Urinary bladder (tissue), 3 donors: ENCODE measurements at regions not wholly inside any gene's neighbourhood (a gene's known extent, or its start where the extent isn't known, plus 50 kb on each side); places are given as distances from the start of the nearest gene placed in this dataset.
"Not testable (repeated sequence)": the region's sequence is repeated elsewhere in the genome, so short reads cannot be mapped to it uniquely, and the experiment has no call there.

Source experiments
- DNase-seq: peaks from one replicate; pipeline ENCODE4 v3.0.0-alpha.2; 2015; ENCODE audit errors: extremely low spot score
- H3K27ac ChIP-seq: one replicate; pipeline ENCODE4 v1.5.1; 2013; ENCODE audit warnings: low read depth, mild to moderate bottlenecking, moderate library complexity
- H3K36me3 ChIP-seq: one replicate; pipeline ENCODE4 v1.6.1; 2013; ENCODE audit warnings: mild to moderate bottlenecking, moderate library complexity; ENCODE audit not compliant: insufficient read depth
- H3K4me1 ChIP-seq: one replicate; pipeline ENCODE4 v1.6.1; 2013; ENCODE audit warnings: mild to moderate bottlenecking, moderate library complexity; ENCODE audit not compliant: insufficient read depth
- H3K4me3 ChIP-seq: one replicate; pipeline ENCODE4 v1.5.1; 2013; ENCODE audit warnings: low read depth, low read length
- WGBS: extraction: QIAGEN DNeasy Blood & Tissue Kit; methylation state at CpG from one replicate; pipeline ENCODE4 v1.1.7; 2013; 5-methylcytosine and 5-hydroxymethylcytosine counted together
- donor health status: healthy with polysubstance abuse.
- donor health status: healthy.

DNA sequence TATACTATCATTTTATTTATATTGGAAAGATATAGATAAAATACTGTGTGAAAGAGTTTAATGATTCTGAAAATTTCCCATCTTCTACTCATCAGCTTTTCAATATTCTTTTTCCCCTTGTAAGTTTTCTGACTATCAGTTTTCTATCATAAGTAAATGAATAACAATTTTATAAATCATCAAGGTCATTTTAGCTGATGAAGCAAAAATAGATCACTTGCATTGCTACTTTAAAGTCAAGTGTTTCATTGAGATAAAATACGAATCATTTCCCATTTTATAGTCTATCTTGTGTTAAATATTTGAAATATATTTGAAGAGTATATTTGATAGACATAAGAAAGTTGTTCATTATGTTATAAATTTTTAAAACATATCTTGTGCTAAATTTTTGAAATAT is 811.0 kb upstream of the GALNTL6 start:
- Histone ChIP-seq H3K36me3 (no peaks in the 10 kb centered on the region), H3K4me1 (no peaks in the 10 kb centered on the region), H3K27ac (no peak overlapping the region), H3K4me3 (no peak overlapping the region)
- no peak for DNase-seq
- 68% methylated on average over 1 of the region's 1 CpG for whole genome bisulfite sequencing

DNA sequence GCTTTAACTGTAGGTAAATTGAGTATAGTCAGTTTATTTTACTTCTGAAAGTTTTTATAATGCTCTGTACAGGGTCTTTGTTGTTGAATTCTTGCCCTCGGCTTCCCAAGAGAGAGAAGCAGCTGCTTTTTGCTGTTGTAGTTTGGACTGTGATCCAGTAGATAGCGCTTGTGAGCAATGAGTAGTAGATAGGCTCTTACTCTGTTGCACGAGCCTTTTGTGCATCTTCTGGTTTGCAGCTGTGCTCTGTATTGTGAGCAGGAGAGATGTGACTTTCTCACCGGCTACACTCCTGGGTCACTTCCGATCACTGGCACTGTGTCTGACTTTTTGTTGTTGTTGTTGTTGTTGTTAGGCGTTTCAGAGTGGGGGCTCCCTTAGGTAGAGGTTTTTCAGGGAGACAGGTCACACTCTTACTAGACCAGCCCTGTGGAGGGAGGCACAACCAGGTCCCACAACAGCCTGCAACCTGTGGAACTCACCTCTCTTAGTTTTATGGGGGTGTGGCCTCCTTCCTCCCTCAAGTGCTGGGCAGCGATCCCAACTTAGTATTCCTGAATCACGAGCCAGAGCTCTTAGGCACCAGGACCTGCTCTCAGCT is 822.1 kb upstream of the GALNTL6 start:
- Histone ChIP-seq H3K27ac (no peak overlapping the region), H3K36me3 (no peaks in the 10 kb centered on the region), H3K4me3 (no peak overlapping the region), H3K4me1 (no peaks in the 10 kb centered on the region)
- 48% methylated on average over 8 of the region's 8 CpGs for WGBS
- no peak for DNase-seq

DNA sequence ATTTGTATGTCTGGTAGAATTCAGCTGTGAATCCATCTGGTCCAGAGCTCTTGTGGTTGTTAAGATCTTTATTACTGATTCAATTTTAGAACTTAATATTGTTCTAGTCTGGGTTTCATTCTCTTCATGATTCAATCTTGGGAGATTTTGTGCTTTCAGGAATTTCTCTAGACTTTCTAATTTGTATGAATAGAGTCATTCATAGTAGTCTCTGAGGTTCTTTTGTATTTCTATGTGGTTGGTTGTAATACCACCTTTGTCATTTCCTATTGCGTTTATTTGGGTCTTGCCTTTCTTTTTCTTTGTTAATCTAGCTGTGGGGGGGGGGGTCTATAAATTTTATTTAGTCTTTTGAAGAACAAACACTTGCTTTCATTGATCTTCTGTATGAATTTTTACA is 824.8 kb upstream of the GALNTL6 start:
- 81% methylated on average over 1 of the region's 1 CpG for WGBS

DNA sequence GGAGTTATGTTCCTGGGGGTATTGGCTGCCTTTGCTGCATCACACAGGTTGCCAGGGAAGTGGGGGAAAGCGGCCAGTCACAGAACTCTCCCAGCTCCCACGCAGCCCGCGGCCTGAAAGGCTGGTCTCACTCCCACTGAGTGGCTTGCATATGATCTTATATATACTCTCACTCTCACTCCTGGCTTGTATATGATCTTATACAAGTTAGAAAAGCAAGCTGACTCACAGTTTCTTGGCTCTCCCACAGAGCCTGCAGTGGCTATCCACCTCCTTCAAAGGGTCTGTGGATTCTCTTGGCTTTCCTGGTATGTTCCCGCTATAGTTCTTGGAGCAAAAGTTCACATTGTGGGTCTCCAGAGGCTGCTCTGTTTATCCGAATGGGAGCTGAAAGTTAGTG is 833.5 kb upstream of the GALNTL6 start:
- Histone ChIP-seq H3K36me3 (no peaks in the 10 kb centered on the region), H3K4me1 (no peaks in the 10 kb centered on the region), H3K4me3 (no peak overlapping the region), H3K27ac (no peak overlapping the region)
- 79% methylated on average over 6 of the region's 6 CpGs for WGBS
- DNase-seq: no peak

More for the DNA sequence above, 824.8 kb upstream of the GALNTL6 start:
- Histone ChIP-seq H3K4me3 (no peak overlapping the region), H3K4me1 (no peaks in the 10 kb centered on the region), H3K27ac (no peak overlapping the region), H3K36me3 (no peaks in the 10 kb centered on the region)
- no peak for DNase-seq

DNA sequence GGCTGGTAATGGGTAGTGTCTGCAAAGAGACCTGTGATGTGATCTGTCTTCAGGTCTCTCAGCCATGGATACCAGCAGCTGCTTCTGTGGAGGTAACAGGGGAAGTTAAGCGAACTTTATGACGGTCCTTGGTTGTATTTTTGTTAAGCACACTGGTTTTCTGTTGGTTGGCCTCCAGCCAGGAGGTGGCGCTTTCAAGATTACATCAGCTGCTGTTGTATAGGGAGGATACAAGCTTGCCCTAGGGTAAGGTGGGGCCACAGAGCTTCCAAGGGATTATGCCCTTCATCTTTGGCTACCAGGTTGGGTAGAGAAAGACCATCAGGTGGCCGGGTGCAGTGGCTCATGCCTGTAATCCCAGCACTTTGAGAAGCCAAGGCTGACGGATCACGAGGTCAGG is 834.2 kb upstream of the GALNTL6 start:
- Histone ChIP-seq H3K36me3 (no peaks in the 10 kb centered on the region), H3K4me1 (no peaks in the 10 kb centered on the region), H3K27ac (no peak overlapping the region), H3K4me3 (no peak overlapping the region)
- DNase-seq: no peak
- WGBS: 89% methylated on average over 6 of the region's 6 CpGs

DNA sequence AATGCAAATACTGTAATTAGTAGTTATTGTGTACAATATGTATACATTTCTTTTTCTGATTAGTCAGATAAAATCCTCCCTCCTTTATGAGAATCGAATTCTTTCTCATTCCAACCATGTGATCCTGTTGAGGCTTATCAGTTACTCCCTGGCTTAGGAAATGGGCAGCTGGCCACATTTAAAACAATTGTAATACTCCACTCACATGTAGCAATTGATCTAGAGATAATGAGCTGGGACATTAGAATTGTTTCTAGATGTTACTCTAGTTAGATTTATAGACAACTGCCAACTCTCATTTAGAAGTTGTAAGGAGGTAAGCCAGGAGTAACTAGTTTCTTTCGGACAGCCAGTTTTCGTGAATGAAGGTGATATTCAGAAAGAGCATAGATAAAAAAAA is 859.3 kb upstream of the AADAT start:
- Histone ChIP-seq H3K4me3 (no peak overlapping the region), H3K27ac (no peak overlapping the region), H3K4me1 (no peaks in the 10 kb centered on the region), H3K36me3 (no peaks in the 10 kb centered on the region)
- DNase-seq: no peak
- WGBS: 72% methylated on average over 3 of the region's 3 CpGs

DNA sequence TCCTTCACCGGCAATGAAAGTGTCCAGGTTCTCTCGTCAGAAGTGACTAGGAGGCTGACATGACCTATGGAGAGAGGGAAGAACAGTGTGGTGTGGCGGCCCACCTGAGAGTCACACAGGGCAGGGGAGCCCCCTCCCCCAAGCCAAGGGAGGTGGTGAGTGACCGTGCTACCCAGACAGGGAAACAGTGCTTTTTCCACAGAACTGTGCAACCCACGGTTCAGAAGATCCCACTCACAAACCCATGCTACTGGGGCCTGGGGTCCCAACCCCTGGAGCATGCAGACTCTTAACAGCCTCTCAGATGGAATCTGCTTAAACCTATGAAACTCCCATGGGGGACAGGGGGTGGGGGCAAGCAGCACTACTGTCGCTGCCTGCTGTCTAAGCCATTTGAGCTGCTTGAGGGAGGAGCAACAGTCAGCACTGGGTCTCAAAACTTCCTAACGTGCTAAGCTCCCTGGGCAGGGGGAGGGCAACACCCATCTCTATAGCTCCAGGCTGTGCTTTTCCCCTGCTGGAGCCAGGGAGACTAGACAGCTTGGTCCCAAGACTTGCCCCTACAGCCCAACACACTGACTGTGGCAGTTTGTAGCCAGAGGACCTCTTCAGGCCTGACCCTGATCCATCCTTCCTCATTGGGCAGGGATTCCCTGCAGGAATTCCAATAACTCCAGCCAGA is 850.4 kb upstream of the AADAT start:
- 68% methylated on average over 7 of the region's 7 CpGs for WGBS
- no peak for DNase-seq
- no peaks in the 10 kb centered on the region for H3K4me1 ChIP-seq

DNA sequence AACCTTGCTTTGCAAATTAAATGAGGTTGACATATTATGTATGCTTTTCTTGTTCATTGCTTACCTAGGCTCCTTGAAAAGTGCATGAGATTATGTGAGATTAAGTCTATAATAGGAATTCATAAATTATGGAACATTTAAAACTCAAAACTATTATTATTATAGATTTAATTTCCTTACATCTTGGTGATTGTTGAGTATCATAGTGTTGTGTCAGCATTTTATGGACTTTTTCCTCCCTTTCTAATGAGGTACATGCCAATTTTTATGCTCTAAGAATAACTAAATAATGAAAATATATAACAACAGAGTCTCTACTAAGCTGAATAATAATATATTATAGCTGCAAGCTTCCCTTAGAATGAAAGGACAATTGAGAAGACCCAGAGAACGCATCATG is 848.8 kb upstream of the AADAT start:
- Histone ChIP-seq H3K4me3 (no peak overlapping the region), H3K36me3 (no peaks in the 10 kb centered on the region), H3K27ac (no peak overlapping the region), H3K4me1 (no peaks in the 10 kb centered on the region)
- DNase-seq: no peak
- WGBS: 61% methylated on average over 1 of the region's 1 CpG

More for the DNA sequence above, 850.4 kb upstream of the AADAT start:
- H3K4me3 ChIP-seq: no peak overlapping the region
- H3K36me3 ChIP-seq: no peaks in the 10 kb centered on the region
- no peak overlapping the region for H3K27ac ChIP-seq

DNA sequence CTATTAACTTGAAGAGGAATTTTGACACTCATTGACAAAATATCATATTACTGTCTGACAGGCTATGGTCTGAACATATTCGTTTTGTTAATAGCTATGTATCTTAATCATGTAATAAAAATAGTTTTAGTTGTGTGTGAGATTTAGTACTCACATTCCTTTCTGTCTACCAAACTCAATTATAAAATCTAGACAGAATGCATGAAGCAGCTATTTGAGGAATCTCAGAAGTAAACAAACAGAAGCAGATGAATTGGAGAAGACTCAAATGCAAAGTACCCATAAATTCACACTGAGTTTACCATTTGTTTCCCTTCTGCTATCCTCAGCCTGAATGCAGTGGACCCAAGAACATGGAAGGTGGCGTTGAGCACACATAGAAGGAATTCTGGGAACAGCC is 841.6 kb upstream of the AADAT start:
- no peak overlapping the region for H3K4me3 ChIP-seq
- H3K27ac ChIP-seq: no peak overlapping the region
- H3K4me1 ChIP-seq: no peaks in the 10 kb centered on the region
- DNase-seq: no peak
- 42% methylated on average over 2 of the region's 2 CpGs for WGBS
- H3K36me3 ChIP-seq: no peaks in the 10 kb centered on the region

DNA sequence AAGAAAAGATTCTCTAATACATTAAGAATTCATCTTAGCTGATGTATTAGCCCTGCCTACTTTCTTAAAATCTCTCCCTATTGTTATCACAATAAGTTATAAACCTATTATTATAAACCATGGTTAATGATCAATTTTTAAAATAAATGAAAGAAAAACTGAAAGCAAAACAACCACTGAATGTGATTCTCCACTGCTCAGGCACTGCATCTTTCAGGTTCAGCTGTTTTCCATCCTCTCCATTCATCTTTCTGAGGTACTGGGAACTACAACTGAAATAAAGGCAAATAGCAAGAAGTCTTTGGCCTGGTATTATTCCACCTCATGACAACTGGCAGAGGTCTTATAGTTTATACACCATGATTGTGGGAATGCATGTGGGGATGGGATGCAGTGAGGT is 798.9 kb upstream of the AADAT start:
- H3K27ac ChIP-seq: no peak overlapping the region
- no peak overlapping the region for H3K4me3 ChIP-seq
- no peak for DNase-seq
- no peaks in the 10 kb centered on the region for H3K4me1 ChIP-seq
- no peaks in the 10 kb centered on the region for H3K36me3 ChIP-seq

DNA sequence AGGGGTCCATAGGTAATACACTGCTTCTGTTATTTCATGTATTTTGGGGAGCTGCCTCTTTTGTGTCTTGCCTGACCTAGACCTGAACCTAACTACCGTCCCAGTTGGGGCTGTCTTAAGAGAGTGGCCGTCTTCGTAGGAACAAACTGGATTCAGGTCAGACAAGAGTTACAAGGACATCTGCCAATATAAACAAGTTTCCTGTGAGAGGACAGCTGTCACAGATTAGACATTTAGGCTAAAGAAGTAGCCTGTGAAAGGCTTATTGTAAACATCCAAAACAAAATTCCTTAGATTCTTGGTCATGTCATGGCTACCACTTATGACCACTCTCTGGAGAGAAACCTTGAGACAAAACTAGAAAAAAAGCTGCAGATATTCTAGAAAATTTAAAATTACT is 797.6 kb upstream of the AADAT start:
- H3K36me3 ChIP-seq: no peaks in the 10 kb centered on the region
- DNase-seq: no peak
- H3K4me1 ChIP-seq: no peaks in the 10 kb centered on the region
- WGBS: 18% methylated on average over 3 of the region's 3 CpGs
- no peak overlapping the region for H3K4me3 ChIP-seq
- H3K27ac ChIP-seq: no peak overlapping the region

DNA sequence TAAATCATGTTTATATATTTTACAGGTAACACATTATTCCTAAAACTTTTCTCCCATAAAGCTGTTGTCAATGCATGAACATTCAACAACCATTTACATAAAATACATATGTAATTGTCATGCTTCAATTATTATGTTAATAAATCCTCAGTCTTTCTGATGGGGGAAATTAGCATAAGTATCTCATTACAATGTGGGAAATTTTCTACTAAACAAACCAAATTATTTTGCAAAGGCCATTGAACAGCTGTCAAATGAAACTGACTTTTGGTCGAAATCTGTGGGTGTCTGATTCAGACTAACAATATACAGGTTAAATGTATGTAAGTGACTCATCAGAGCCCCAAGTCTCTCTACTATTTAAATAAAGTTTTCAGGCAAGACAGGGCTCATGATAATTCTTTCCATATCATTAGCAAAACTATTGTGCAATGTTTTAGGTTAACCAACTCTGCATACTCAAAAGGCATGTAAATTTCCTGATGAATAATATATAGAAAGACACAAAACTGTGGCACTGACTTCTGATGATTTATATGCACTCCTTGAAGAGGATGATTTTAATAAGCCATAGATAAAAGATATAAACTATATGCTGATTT is 795.3 kb upstream of the AADAT start:
- Histone ChIP-seq H3K4me1 (no peaks in the 10 kb centered on the region), H3K4me3 (no peak overlapping the region), H3K27ac (no peak overlapping the region), H3K36me3 (no peaks in the 10 kb centered on the region)
- 88% methylated on average over 1 of the region's 1 CpG for WGBS
- DNase-seq: no peak

DNA sequence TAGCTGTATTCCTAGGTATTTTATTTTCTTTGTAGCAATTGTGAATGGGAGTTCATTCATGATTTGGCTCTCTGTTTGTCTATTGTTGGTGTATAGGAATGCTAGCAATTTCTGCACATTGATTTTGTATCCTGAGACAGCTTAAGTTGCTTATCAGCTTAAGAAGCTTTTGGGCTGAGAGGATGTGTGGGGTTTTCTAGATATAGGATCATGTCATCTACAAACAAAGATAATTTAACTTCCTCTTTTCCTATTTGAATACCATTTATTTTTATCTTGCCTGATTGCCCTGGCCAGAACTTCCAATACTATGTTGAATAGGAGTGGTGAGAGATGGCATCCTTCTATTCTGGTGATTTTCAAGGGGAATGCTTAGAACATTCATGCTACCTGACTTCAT is 791.9 kb upstream of the AADAT start:
- H3K36me3 ChIP-seq, H3K4me3 ChIP-seq, DNase-seq, H3K27ac ChIP-seq, H3K4me1 ChIP-seq: not testable (repeated sequence)

DNA sequence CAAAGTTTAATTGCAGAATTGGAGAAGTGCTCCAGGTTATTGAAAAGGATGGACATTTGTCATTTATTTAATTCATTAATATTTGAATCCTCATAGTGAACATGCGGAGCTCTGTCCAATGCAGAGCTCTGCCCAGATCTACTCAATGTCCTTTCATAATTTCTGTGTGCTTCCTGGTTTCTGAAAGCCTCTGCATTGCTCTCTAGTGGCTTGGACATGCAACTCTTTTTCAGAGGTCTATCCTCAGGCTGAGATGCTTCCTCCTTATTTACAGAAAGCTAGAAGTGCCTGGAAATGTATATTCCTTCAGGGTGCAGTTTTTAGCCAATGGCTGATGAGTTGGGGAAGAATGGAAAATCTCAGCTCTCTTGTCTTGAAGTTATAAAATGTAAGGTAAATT is 786.1 kb upstream of the AADAT start:
- H3K4me1 ChIP-seq: no peaks in the 10 kb centered on the region
- no peaks in the 10 kb centered on the region for H3K36me3 ChIP-seq
- 88% methylated on average over 1 of the region's 1 CpG for WGBS
- DNase-seq: no peak
- no peak overlapping the region for H3K4me3 ChIP-seq
- H3K27ac ChIP-seq: no peak overlapping the region
